H54 (cell line): ENCODE measurements at regions not wholly inside any gene's neighbourhood (a gene's known extent, or its start where the extent isn't known, plus 50 kb on each side); places are given as distances from the start of the nearest gene placed in this dataset.

Experiments used
- DNase-seq: peaks from one replicate; pipeline ENCODE4 v3.0.0; 2011; ENCODE audit warnings: low spot score, mixed read lengths; ENCODE audit not compliant: insufficient read length
- FAIRE-seq: peaks from 3 replicates; lab custom pipeline; 2011; peaks lifted over from hg19 to GRCh38; lab: Jason Lieb, UNC
- POLR2A ChIP-seq: IDR thresholded peaks from 2 replicates; pipeline ENCODE4 v1.6.1; 2011; ENCODE audit warnings: low read depth, mild to moderate bottlenecking, low read length

DNA sequence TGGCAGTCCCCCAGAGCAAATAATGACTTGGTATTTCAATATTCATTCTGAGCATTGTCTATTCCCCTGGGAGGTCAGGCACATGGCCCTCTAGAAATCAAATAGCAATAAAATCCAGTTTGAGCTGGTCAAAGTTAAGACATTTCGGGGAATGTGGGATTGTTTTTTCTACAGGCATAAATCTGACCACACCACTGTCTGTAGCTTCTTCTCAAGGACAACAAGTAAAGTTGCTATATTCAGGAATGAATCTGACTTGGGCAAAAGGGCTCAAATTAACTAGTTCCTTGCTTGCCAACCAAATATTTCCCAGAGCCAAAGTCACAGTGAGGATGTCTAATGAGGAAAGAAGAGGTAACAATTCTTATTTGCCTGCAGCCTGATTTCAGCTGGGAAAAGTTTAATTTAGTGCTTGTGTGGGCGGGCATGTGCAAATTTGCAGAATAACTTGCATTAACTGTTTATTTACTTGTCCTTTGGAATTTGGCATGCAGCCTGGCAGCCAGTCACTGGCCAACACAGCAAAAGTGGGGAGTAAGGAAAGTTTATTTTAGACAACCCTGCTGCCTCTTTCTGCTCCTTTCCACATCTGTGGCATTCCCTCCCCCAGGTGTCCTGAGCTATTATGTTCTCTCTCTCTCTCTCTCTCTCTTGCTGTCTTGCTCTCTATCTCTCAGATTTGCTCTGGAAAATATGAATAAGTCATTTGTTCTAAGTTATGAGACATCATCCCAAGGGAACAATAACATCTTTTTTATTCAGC, 51.2 kb upstream of the ARHGAP20 start:
- TF ChIP-seq POLR2A = no peak
- no peak for DNase-seq
- FAIRE-seq = no peak

DNA sequence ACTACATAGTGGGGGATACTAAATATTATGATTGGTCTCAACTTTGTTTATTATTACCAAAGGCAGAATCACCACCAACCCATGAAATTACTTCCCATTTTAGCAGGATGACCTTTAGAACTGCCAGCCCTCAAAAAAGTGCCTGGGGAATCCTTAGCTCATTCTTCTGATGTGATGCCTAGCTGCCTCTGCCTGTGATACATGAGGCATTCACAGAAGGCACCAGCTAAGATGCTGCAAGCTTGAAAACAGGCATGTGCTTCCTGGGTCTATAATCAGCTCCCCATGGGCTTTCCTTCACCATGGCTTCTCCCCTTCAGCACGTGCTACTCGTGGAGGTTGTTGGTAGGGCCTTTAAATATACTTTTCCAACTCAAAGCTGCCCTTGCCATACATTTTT, 50.4 kb upstream of the ARHGAP20 start:
- DNase-seq (no peak), FAIRE-seq (no peak)
- no peak for TF ChIP-seq POLR2A
